ENCODE measurements at regions not wholly inside any gene's neighbourhood (a gene's known extent, or its start where the extent isn't known, plus 50 kb on each side); places are given as distances from the start of the nearest gene placed in this dataset.

GRCh38 chr4:114472269-114473032 lies 126.2 kb upstream of the UGT8 start:
- Histone ChIP-seq H3K9me2 (ENCODE audit: insufficient read depth, low read length) (no peaks in the 10 kb centered on the region), H3K4me2 (ENCODE audit: low read length) (no peak overlapping the region), H3K27ac (ENCODE audit: low read depth, low read length, poor library complexity, severe bottlenecking) (no peak overlapping the region), H3K79me2 (ENCODE audit: insufficient read depth, low read depth, low read length) (no peaks in the 10 kb centered on the region), H2AFZ (ENCODE audit: low read length) (no peak overlapping the region), H3K9me3 (ENCODE audit: low read length) (no peaks in the 10 kb centered on the region), H3K36me3 (ENCODE audit: insufficient read depth, low read length) (no peaks in the 10 kb centered on the region), H4K20me1 (ENCODE audit: insufficient read depth, low read length) (no peaks in the 10 kb centered on the region), H3K4me1 (ENCODE audit: insufficient read depth, low read length, poor library complexity, severe bottlenecking) (no peaks in the 10 kb centered on the region), H3K4me3 (ENCODE audit: low read depth, low read length, poor library complexity, severe bottlenecking) (no peak overlapping the region)
- TF ChIP-seq EZH2phosphoT487 (IDR thresholded peaks at IDR 0.05; ENCODE audit: borderline replicate concordance, low read depth, low read length): no peak
- BruUV-seq (replicated peaks): no TSS peak
- intact Hi-C loops (cut with micrococcal nuclease; ENCODE audit: unreplicated experiment): no loop called here
- ChIA-PET POLR2A (no interaction called here), CTCF (ENCODE audit: unreplicated experiment) (no interaction called here)
- no peak for DNase-seq (ENCODE audit: low spot score)

GRCh38 chr4:114474188-114474800 lies 124.3 kb upstream of the UGT8 start:
- no TSS peak for BruUV-seq (replicated peaks)
- Histone ChIP-seq H3K36me3 (ENCODE audit: insufficient read depth, low read length) (no peaks in the 10 kb centered on the region), H3K4me3 (ENCODE audit: low read depth, low read length, poor library complexity, severe bottlenecking) (no peak overlapping the region), H4K20me1 (ENCODE audit: insufficient read depth, low read length) (no peaks in the 10 kb centered on the region), H3K4me1 (ENCODE audit: insufficient read depth, low read length, poor library complexity, severe bottlenecking) (no peaks in the 10 kb centered on the region), H3K27ac (ENCODE audit: low read depth, low read length, poor library complexity, severe bottlenecking) (no peak overlapping the region), H3K79me2 (ENCODE audit: insufficient read depth, low read depth, low read length) (no peaks in the 10 kb centered on the region), H2AFZ (ENCODE audit: low read length) (no peak overlapping the region), H3K4me2 (ENCODE audit: low read length) (no peak overlapping the region), H3K9me3 (ENCODE audit: low read length) (no peaks in the 10 kb centered on the region), H3K9me2 (ENCODE audit: insufficient read depth, low read length) (no peaks in the 10 kb centered on the region)
- no peak for DNase-seq (ENCODE audit: low spot score)
- POLR2A ChIA-PET: no interaction called here
- TF ChIP-seq EZH2phosphoT487 (IDR thresholded peaks at IDR 0.05; ENCODE audit: borderline replicate concordance, low read depth, low read length) (no peak), CTCF (conservative IDR thresholded peaks at IDR 0.05; ENCODE audit: low read length) (no peak)
- intact Hi-C loops (cut with micrococcal nuclease; ENCODE audit: unreplicated experiment): no loop called here
- CTCF ChIA-PET (ENCODE audit: unreplicated experiment): no interaction called here

GRCh38 chr4:114476310-114476709 lies 122.3 kb upstream of the UGT8 start:
- no TSS peak for BruUV-seq (replicated peaks)
- H3K9me3 ChIP-seq (ENCODE audit: low read length): no peaks in the 10 kb centered on the region
- H3K79me2 ChIP-seq (ENCODE audit: insufficient read depth, low read depth, low read length): no peaks in the 10 kb centered on the region
- H3K9me2 ChIP-seq (ENCODE audit: insufficient read depth, low read length): no peaks in the 10 kb centered on the region
- H3K36me3 ChIP-seq (ENCODE audit: insufficient read depth, low read length): no peaks in the 10 kb centered on the region
- ChIA-PET CTCF (ENCODE audit: unreplicated experiment) (no interaction called here), POLR2A (interaction anchor here (0.9 to 1.3 kb wide), 2 partner anchors 10 to 24 kb away, joined by 3 to 6 read pairs; no protein-coding TSS in a partner anchor)
- no peaks in the 10 kb centered on the region for H4K20me1 ChIP-seq (ENCODE audit: insufficient read depth, low read length)
- H3K4me1 ChIP-seq (ENCODE audit: insufficient read depth, low read length, poor library complexity, severe bottlenecking): no peaks in the 10 kb centered on the region
- TF ChIP-seq EZH2phosphoT487 (IDR thresholded peaks at IDR 0.05; ENCODE audit: borderline replicate concordance, low read depth, low read length) (no peak), CTCF (conservative IDR thresholded peaks at IDR 0.05; ENCODE audit: low read length) (no peak)
- intact Hi-C loops (cut with micrococcal nuclease; ENCODE audit: unreplicated experiment): no loop called here
- no peak overlapping the region for H3K27ac ChIP-seq (ENCODE audit: low read depth, low read length, poor library complexity, severe bottlenecking)
- no peak overlapping the region for H2AFZ ChIP-seq (ENCODE audit: low read length)
- DNase-seq (ENCODE audit: low spot score): no peak
- no peak overlapping the region for H3K4me3 ChIP-seq (ENCODE audit: low read depth, low read length, poor library complexity, severe bottlenecking)
- no peak overlapping the region for H3K4me2 ChIP-seq (ENCODE audit: low read length)

All from OCI-LY7 (cell line).